Transverse colon (tissue), 4 donors: ENCODE measurements at regions not wholly inside any gene's neighbourhood (a gene's known extent, or its start where the extent isn't known, plus 50 kb on each side); places are given as distances from the start of the nearest gene placed in this dataset.

ENCODE experiments used
- DNase-seq: peaks from one replicate; pipeline ENCODE4 v3.0.0-alpha.2; 2019
- H3K27ac ChIP-seq, 4 donors: fragments of 200-600 bp; sonication (generic); 2 replicates each; pipeline ENCODE4 v1.5.1; 2016 to 2018; ENCODE audit warnings: inconsistent platforms in 4 of 4
- H3K27me3 ChIP-seq: fragments of 200-600 bp; sonication (generic); 2 replicates; pipeline ENCODE4 v1.5.1; 2017; ENCODE audit warnings: inconsistent platforms
- H3K36me3 ChIP-seq, 4 donors: fragments of 200-600 bp; sonication (generic); 2 replicates each; pipeline ENCODE4 v1.5.1; 2017 to 2019; ENCODE audit warnings: inconsistent platforms in 4 of 4
- H3K4me1 ChIP-seq, 4 donors: fragments of 200-600 bp; sonication (generic); 2 replicates each; pipeline ENCODE4 v1.5.1; 2017 to 2020; ENCODE audit warnings: inconsistent platforms in 4 of 4
- H3K4me3 ChIP-seq, 4 donors: fragments of 200-600 bp; sonication (generic); 1 replicate in 1 of 4; 2 replicates in 3 of 4; pipeline versions ENCODE4 v1.5.1 to v1.6.1; 2017 to 2019; ENCODE audit warnings: inconsistent platforms in 4 of 4
- H3K9me3 ChIP-seq, 2 donors: fragments of 200-600 bp; sonication (generic); 2 replicates each; pipeline ENCODE4 v1.5.1; 2017 to 2019; ENCODE audit warnings: inconsistent platforms in 2 of 2
- EP300 ChIP-seq: sonication (generic); formaldehyde crosslinking; IDR thresholded peaks from one replicate; pipeline ENCODE4 v1.6.1; 2017; ENCODE audit warnings: antibody characterized with exemption, low read depth
- POLR2A ChIP-seq: fragments of 450-650 bp; IDR thresholded peaks from one replicate; pipeline ENCODE4 v1.6.1; 2016; ENCODE audit warnings: antibody characterized with exemption, mild to moderate bottlenecking, moderate library complexity
- POLR2AphosphoS5 ChIP-seq, 3 donors: sonication (generic); formaldehyde crosslinking; IDR thresholded peaks; one replicate each; pipeline ENCODE4 v1.6.1; 2016; ENCODE audit warnings: antibody characterized with exemption in 3 of 3
- WGBS, 2 donors: methylation state at CpG; one replicate each; pipeline ENCODE4 v1.1.5; 2018; ENCODE audit warnings: low coverage in 1 of 2; 5-methylcytosine and 5-hydroxymethylcytosine counted together
- in situ Hi-C, 4 donors: fragments of 200-750 bp; cut with MboI; loops; one replicate each; pipeline versions ENCODE4 v1.15.0 to v1.15.1; 2017; ENCODE audit warnings: low sequenced_read_pairs in 3 of 4, low pct_ligation_motif_present in 1 of 4, low pct_unique_long_range_greater_than_20kb in 1 of 4
- intact Hi-C: fragments of 100-400 bp; cut with DNase I; formaldehyde crosslinking; loops from one replicate; pipeline ENCODE4 v1.15.1; 2023; ENCODE audit warnings: low total_unique reads
- TF ChIP-seq, protein P1 (sequence below), 5 experiments: fragments of 200-600 bp in 3 of 5; fragments of 450-650 bp in 2 of 5; sonication (generic) in 3 of 5; IDR thresholded peaks; 1 replicate in 2 of 5; 2 replicates in 3 of 5; pipeline ENCODE4 v1.5.1; 2016 to 2017; ENCODE audit warnings: antibody characterized with exemption in 5 of 5, inconsistent platforms in 3 of 5, mild to moderate bottlenecking in 2 of 5, moderate library complexity in 1 of 5

DNA sequence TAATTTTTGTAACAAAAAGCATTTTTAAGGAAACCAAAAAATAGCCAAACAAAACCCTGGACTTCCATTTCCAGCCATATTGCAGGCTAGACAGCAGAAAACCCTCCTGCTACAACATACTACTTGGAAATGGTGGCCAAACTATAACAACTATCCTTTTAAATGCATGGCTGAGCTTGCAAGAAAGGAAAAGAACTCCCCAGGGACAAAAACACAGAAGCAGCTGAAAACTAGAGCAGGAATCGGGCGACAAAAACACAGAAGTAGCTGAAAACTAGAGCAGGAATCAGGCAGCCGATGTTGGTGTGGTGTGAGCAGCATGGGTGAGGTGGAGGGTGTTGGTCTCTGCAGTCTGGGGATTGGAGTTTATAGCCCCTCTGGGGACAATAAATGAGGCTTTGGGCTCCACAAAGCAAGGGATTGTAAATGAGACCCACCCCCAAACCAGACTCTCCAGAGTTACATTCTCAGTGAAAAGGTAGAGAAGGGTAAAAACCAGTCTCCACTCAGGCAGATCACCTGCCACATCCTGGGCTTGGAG lies 95.2 kb downstream of the C9orf50 start:
- no peak for TF ChIP-seq POLR2A
- TF ChIP-seq, protein P1, sequence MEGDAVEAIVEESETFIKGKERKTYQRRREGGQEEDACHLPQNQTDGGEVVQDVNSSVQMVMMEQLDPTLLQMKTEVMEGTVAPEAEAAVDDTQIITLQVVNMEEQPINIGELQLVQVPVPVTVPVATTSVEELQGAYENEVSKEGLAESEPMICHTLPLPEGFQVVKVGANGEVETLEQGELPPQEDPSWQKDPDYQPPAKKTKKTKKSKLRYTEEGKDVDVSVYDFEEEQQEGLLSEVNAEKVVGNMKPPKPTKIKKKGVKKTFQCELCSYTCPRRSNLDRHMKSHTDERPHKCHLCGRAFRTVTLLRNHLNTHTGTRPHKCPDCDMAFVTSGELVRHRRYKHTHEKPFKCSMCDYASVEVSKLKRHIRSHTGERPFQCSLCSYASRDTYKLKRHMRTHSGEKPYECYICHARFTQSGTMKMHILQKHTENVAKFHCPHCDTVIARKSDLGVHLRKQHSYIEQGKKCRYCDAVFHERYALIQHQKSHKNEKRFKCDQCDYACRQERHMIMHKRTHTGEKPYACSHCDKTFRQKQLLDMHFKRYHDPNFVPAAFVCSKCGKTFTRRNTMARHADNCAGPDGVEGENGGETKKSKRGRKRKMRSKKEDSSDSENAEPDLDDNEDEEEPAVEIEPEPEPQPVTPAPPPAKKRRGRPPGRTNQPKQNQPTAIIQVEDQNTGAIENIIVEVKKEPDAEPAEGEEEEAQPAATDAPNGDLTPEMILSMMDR (IDR thresholded peaks at IDR 0.05), result no peak
- TF ChIP-seq EP300, result no peak
- TF ChIP-seq POLR2AphosphoS5 (IDR thresholded peaks at IDR 0.05), result no peak
- no peak overlapping the region for H3K27ac ChIP-seq
- H3K36me3 ChIP-seq, result no peaks in the 10 kb centered on the region
- no peak for DNase-seq
- WGBS, 2 donors, result 87% methylated on average over 3 of the region's 3 CpGs; no CpG with 5 or more reads in 1 of the 2 donors
- H3K9me3 ChIP-seq, result peaks cover 0 to 3% of the 10 kb centered on the region in 2 donors
- intact Hi-C loops, result no loop called here
- H3K4me1 ChIP-seq, result no peaks in the 10 kb centered on the region
- no peaks in the 10 kb centered on the region for H3K27me3 ChIP-seq
- in situ Hi-C loops, result no loop called here
- H3K4me3 ChIP-seq, result no peak overlapping the region

DNA sequence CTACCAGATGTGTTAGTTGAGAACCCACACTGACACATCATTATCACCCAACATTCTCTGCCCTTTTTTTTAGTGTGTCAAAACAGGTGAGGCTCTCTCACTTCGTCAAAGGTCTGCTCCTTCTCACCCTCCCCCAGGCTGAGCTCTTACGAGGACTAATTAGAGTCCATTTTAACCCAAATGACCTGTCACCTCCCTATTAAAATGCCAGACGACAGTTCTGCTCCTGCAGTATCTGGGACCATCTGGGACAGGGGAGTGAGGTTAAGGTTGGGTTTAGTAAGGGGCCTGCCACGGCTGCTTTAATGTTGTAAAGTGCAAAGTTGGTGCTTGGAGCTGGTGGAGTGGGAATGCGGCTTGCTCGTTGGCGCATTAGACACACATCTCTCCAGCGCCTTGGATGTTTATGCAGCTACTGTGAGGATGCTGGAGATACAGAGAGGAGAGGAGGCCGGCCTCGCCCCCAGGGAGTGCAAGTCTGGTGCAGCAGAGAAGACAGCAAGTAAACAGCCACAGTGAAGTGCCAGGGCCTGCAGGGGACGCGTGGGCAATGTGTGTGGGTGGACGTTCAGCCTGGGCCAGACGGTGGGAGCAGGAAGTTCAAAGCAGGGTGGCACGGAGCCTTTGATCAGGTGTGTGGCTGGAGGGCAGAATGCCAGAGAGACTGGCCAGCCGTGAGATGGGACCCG lies 96.2 kb downstream of the C9orf50 start:
- WGBS, 2 donors, result 73 to 80% methylated on average over 1 to 17 of the region's 17 CpGs
- intact Hi-C loops, result no loop called here
- Histone ChIP-seq H3K4me3 (no peak overlapping the region), H3K36me3 (no peaks in the 10 kb centered on the region), H3K4me1 (no peaks in the 10 kb centered on the region), H3K27ac (no peak overlapping the region), H3K9me3 (peaks cover 0 to 3% of the 10 kb centered on the region in 2 donors), H3K27me3 (no peaks in the 10 kb centered on the region)
- no peak for DNase-seq
- in situ Hi-C loops, result no loop called here
- TF ChIP-seq POLR2AphosphoS5 (IDR thresholded peaks at IDR 0.05) (no peak), POLR2A (no peak), EP300 (no peak)
- TF ChIP-seq, protein P1 (IDR thresholded peaks at IDR 0.05), result no peak

DNA sequence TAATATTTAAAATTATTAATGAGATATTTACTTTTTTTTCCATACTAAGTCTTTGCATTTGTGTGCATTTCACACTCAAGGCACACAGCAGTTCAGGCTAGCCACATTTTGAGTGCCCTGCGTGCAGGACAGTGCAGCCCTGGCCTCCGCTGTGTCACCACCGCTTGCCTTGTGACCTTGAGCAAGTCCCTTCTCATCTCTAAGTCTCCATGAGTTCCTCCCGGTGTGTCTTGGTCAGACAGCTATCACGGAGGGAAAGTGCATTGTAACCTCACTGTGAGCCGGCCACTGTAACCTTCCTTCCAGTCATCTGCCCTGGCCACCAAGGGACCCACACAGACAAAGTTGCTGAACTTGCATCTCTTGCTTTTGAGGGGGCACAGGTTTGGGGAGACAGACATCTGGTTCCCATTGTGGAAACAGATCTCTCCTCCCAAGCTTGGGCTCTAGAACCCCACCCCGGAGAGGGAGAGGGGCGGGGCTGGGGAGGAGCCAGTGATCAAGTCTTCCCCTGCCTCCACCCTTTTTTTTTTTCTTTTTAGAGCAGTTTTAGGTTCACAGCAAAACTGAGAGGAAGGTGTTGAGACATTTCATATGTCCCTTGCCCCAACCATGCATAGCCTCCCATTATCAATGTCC lies 96.8 kb downstream of the C9orf50 start:
- intact Hi-C loops (no loop called here), in situ Hi-C loops (no loop called here)
- TF ChIP-seq EP300 (no peak), POLR2AphosphoS5 (IDR thresholded peaks at IDR 0.05) (no peak), POLR2A (no peak)
- TF ChIP-seq, protein P1 (IDR thresholded peaks at IDR 0.05), result no peak
- Histone ChIP-seq H3K27ac (no peak overlapping the region), H3K4me1 (no peaks in the 10 kb centered on the region), H3K36me3 (no peaks in the 10 kb centered on the region), H3K9me3 (peaks cover 0 to 3% of the 10 kb centered on the region in 2 donors), H3K4me3 (no peak overlapping the region), H3K27me3 (no peaks in the 10 kb centered on the region)
- 75 to 83% methylated on average over 4 to 8 of the region's 8 CpGs for WGBS, 2 donors
- no peak for DNase-seq

DNA sequence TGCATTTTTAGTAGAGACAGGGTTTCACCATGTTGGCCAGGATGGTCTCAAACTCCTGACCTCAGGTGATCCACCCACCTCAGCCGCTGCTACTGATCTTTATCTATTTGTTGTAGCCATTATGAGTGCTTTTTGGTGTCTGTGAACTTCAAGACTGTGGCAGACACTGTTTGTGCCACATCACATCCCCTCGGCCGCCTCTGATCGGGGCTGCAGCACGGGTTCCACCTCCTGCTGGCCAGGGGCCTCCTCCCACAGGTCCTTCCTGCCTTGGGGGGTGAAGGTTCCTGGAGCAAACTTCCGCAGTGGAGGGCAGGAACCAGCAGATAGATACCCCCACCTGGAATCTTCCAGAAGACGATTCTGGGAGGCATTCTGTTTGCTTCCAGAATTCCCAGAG lies 98.5 kb downstream of the C9orf50 start:
- Histone ChIP-seq H3K4me3 (no peak overlapping the region), H3K27ac (no peak overlapping the region), H3K27me3 (no peaks in the 10 kb centered on the region), H3K9me3 (peaks cover 0 to 10% of the 10 kb centered on the region in 2 donors), H3K36me3 (no peaks in the 10 kb centered on the region), H3K4me1 (no peaks in the 10 kb centered on the region)
- no peak for DNase-seq
- no peak for TF ChIP-seq POLR2AphosphoS5 (IDR thresholded peaks at IDR 0.05)
- TF ChIP-seq, protein P1 (IDR thresholded peaks at IDR 0.05), result no peak
- TF ChIP-seq EP300, result no peak
- 80 to 91% methylated on average over 1 to 7 of the region's 7 CpGs for WGBS, 2 donors
- intact Hi-C loops (no loop called here), in situ Hi-C loops (no loop called here)
